Erythroblast (primary cell): ENCODE measurements at regions not wholly inside any gene's neighbourhood (a gene's known extent, or its start where the extent isn't known, plus 50 kb on each side); places are given as distances from the start of the nearest gene placed in this dataset.

ENCODE experiments used
- GATA1 ChIP-seq: IDR thresholded peaks from 2 replicates; pipeline ENCODE4 v1.6.1; 2011; ENCODE audit warnings: low read depth, mild to moderate bottlenecking, control low read depth, low read length, moderate library complexity
- POLR2A ChIP-seq: IDR thresholded peaks from 2 replicates; pipeline ENCODE4 v1.6.1; 2011; ENCODE audit warnings: mild to moderate bottlenecking, low read length

- TF ChIP-seq POLR2A, result no peak
- no peak for TF ChIP-seq GATA1
Observed at GRCh38 chr16:88133507-88133843, 182.2 kb downstream of the BANP start.
